Endothelial cell of umbilical vein (primary cell): ENCODE measurements at regions not wholly inside any gene's neighbourhood (a gene's known extent, or its start where the extent isn't known, plus 50 kb on each side); places are given as distances from the start of the nearest gene placed in this dataset.

ENCODE experiments used
- BruUV-seq: library from RNA; stranded (reverse); fragments of 400-500 nt; replicated peaks from 2 replicates; lab custom pipeline; 2021; lab: Mats Ljungman, UMichigan
- CTCF ChIA-PET: fragments of 300-600, 350-600 bp; sonication (Branson Sonifier 250); formaldehyde crosslinking; loops from one replicate; lab custom pipeline; 2021; ENCODE audit warnings: antibody characterized with exemption, inconsistent platforms; lab: Charles Lee
- POLR2A ChIA-PET: fragments of 300-600, 350-600 bp; sonication (Branson Sonifier 250); formaldehyde crosslinking; loops from one replicate; lab custom pipeline; 2021; ENCODE audit warnings: antibody characterized with exemption, inconsistent platforms; lab: Charles Lee
- DNase-seq: peaks from one replicate; pipeline ENCODE4 v3.0.0-alpha.2; 2011; ENCODE audit warnings: low read depth, low spot score
- FAIRE-seq: peaks from 2 replicates; lab custom pipeline; 2011; peaks lifted over from hg19 to GRCh38; lab: Jason Lieb, UNC
- H2AFZ ChIP-seq: 2 replicates; pipeline ENCODE4 v1.6.0; 2012; ENCODE audit warnings: low read depth, low read length, control low read depth, inconsistent platforms
- H3K27ac ChIP-seq: 2 replicates; pipeline ENCODE4 v1.5.1; 2011; ENCODE audit warnings: low read depth, mild to moderate bottlenecking, control low read depth, low read length, moderate library complexity; ENCODE audit not compliant: insufficient read depth
- H3K27me3 ChIP-seq, 2 experiments: 2 replicates each; pipeline versions ENCODE4 v1.6.0 to v1.6.1; 2011; ENCODE audit warnings: low read length in 2 of 2, mixed read lengths in 1 of 2; ENCODE audit not compliant: control insufficient read depth in 2 of 2, insufficient read depth in 2 of 2
- H3K36me3 ChIP-seq, 2 experiments: 2 replicates in 1 of 2; 3 replicates in 1 of 2; pipeline ENCODE4 v1.5.1; 2011; ENCODE audit warnings: low read length in 2 of 2, mild to moderate bottlenecking in 1 of 2, moderate library complexity in 1 of 2; ENCODE audit not compliant: control insufficient read depth in 2 of 2, insufficient read depth in 2 of 2; ENCODE audit errors: extremely low read depth in 1 of 2
- H3K4me1 ChIP-seq: 3 replicates; pipeline ENCODE4 v1.5.1; 2011; ENCODE audit warnings: mild to moderate bottlenecking, low read length; ENCODE audit not compliant: control insufficient read depth, insufficient read depth; ENCODE audit errors: extremely low read depth
- H3K4me2 ChIP-seq: 2 replicates; pipeline ENCODE4 v1.6.1; 2011; ENCODE audit warnings: low read length, control low read depth, mixed read lengths; ENCODE audit not compliant: insufficient read depth
- H3K4me3 ChIP-seq, 3 experiments: fragments of 200-600 bp in 1 of 3; sonication (generic), shearing (Covaris generic) in 1 of 3; replicated peaks in 1 of 3; 2 replicates each; pipeline ENCODE4 v1.5.1; 2011 to 2016; ENCODE audit warnings: control low read depth in 3 of 3, low read length in 3 of 3, mild to moderate bottlenecking in 2 of 3, inconsistent platforms in 1 of 3, low read depth in 1 of 3, moderate library complexity in 1 of 3; ENCODE audit not compliant: insufficient read depth in 1 of 3
- H3K79me2 ChIP-seq: 2 replicates; pipeline ENCODE4 v1.6.0; 2012; ENCODE audit warnings: low read length, inconsistent platforms; ENCODE audit not compliant: control insufficient read depth, insufficient read depth
- H3K9ac ChIP-seq: replicated peaks from 2 replicates; pipeline ENCODE3; 2011; ENCODE audit warnings: low read length, control low read depth; ENCODE audit not compliant: insufficient read depth; ENCODE audit errors: extremely low read depth
- H3K9me1 ChIP-seq: replicated peaks from 3 replicates; pipeline ENCODE4 v1.6.0; 2011; ENCODE audit warnings: mild to moderate bottlenecking, low read length; ENCODE audit not compliant: control insufficient read depth, insufficient read depth; ENCODE audit errors: extremely low read depth
- H3K9me3 ChIP-seq: replicated peaks from 2 replicates; pipeline ENCODE4 v1.5.1; 2012; ENCODE audit warnings: low read length, inconsistent platforms; ENCODE audit not compliant: control insufficient read depth, insufficient read depth
- H4K20me1 ChIP-seq: replicated peaks from 2 replicates; pipeline ENCODE3; 2011; ENCODE audit warnings: mild to moderate bottlenecking, low read length; ENCODE audit not compliant: control insufficient read depth, insufficient read depth; ENCODE audit errors: extremely low read depth
- EZH2 ChIP-seq: IDR thresholded peaks from 2 replicates; pipeline ENCODE4 v1.6.1; 2012; ENCODE audit warnings: borderline replicate concordance, low read depth, mild to moderate bottlenecking, moderate library complexity, low read length, inconsistent platforms; ENCODE audit not compliant: severe bottlenecking
- FOS ChIP-seq: IDR thresholded peaks from 2 replicates; pipeline ENCODE4 v1.6.1; 2011; ENCODE audit warnings: mild to moderate bottlenecking, low read length, moderate library complexity, borderline replicate concordance; ENCODE audit not compliant: insufficient read depth
- GATA2 ChIP-seq: IDR thresholded peaks from 2 replicates; pipeline ENCODE4 v1.7.0; 2011; ENCODE audit warnings: low read depth, mild to moderate bottlenecking, moderate library complexity, mixed read lengths, low read length; ENCODE audit not compliant: insufficient read length, insufficient read depth
- JUN ChIP-seq: IDR thresholded peaks from 2 replicates; pipeline ENCODE4 v1.6.1; 2011; ENCODE audit warnings: borderline replicate concordance, low read depth; ENCODE audit not compliant: insufficient read length, insufficient read depth
- MYC ChIP-seq: IDR thresholded peaks from one replicate; pipeline ENCODE4 v1.6.1; 2011; ENCODE audit warnings: mild to moderate bottlenecking, low read depth, low read length
- POLR2A ChIP-seq: IDR thresholded peaks from 2 replicates; pipeline ENCODE4 v1.6.1; 2012; ENCODE audit warnings: low read depth, mild to moderate bottlenecking, control low read depth, low read length
- POLR2AphosphoS5 ChIP-seq: IDR thresholded peaks from 2 replicates; pipeline ENCODE4 v1.6.1; 2012; ENCODE audit warnings: low read depth, mild to moderate bottlenecking, control low read depth, low read length, moderate library complexity; ENCODE audit not compliant: insufficient read depth
- dilution Hi-C: fragments of 300-500 bp; cut with MboI; formaldehyde crosslinking; loops from one replicate; pipeline ENCODE4 v1.15.0; 2019; ENCODE audit warnings: low sequenced_read_pairs; ENCODE audit not compliant: extremely low pct_ligation_motif_present
- intact Hi-C: fragments of 100-400 bp; cut with micrococcal nuclease; formaldehyde crosslinking; loops from one replicate; pipeline ENCODE4 v1.10.0; 2022
- TF ChIP-seq, protein P1 (sequence below): IDR thresholded peaks from 2 replicates; pipeline ENCODE4 v1.6.1; 2011; ENCODE audit not compliant: insufficient read depth, insufficient read length
- TF ChIP-seq, protein P2 (sequence below), 2 donors: IDR thresholded peaks; 1 replicate in 1 of 2; 2 replicates in 1 of 2; pipeline ENCODE4 v1.5.1; 2011; ENCODE audit warnings: low read length in 2 of 2, mild to moderate bottlenecking in 2 of 2, moderate library complexity in 2 of 2, control low read depth in 1 of 2, inconsistent platforms in 1 of 2, low read depth in 1 of 2; ENCODE audit not compliant: insufficient read depth in 1 of 2; ENCODE audit errors: extremely low read depth in 1 of 2

DNA sequence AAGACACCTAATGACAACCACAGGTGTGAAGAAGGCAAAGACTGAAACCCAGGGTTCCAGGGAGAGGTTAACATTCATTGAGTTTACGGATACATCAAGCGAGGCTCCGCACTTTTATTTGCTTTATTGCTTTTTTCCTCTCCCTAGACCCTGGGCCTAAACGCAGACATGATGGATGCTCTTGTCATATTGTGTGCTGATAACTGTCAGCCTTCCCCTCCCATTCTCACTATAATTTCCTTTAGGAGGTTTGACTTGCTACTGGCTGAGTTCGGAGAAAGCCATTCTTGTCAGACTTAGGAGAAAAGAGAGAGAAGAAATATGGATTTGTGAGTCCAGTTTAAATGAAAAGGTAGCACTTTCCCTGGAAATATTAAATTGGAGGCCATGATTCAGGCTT lies 471.6 kb downstream of the DNAH5 start:
- H3K27ac ChIP-seq = no peak overlapping the region
- H3K9me3 ChIP-seq = no peaks in the 10 kb centered on the region
- ChIA-PET POLR2A (no interaction called here), CTCF (no interaction called here)
- no peaks in the 10 kb centered on the region for H3K27me3 ChIP-seq
- peaks cover 9% of the 10 kb centered on the region for H3K4me1 ChIP-seq
- H3K79me2 ChIP-seq = no peaks in the 10 kb centered on the region
- H2AFZ ChIP-seq = no peak overlapping the region
- dilution Hi-C loops (no loop called here), intact Hi-C loops (loop anchor here (10.0 kb wide), 1 partner anchor 558 kb away; no protein-coding TSS in a partner anchor)
- TF ChIP-seq, protein P1, sequence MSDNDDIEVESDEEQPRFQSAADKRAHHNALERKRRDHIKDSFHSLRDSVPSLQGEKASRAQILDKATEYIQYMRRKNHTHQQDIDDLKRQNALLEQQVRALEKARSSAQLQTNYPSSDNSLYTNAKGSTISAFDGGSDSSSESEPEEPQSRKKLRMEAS = no peak
- no peak for TF ChIP-seq POLR2AphosphoS5
- no peak for TF ChIP-seq POLR2A
- no peak for TF ChIP-seq JUN
- TF ChIP-seq FOS = no peak
- TF ChIP-seq GATA2 = no peak
- TF ChIP-seq, protein P2, sequence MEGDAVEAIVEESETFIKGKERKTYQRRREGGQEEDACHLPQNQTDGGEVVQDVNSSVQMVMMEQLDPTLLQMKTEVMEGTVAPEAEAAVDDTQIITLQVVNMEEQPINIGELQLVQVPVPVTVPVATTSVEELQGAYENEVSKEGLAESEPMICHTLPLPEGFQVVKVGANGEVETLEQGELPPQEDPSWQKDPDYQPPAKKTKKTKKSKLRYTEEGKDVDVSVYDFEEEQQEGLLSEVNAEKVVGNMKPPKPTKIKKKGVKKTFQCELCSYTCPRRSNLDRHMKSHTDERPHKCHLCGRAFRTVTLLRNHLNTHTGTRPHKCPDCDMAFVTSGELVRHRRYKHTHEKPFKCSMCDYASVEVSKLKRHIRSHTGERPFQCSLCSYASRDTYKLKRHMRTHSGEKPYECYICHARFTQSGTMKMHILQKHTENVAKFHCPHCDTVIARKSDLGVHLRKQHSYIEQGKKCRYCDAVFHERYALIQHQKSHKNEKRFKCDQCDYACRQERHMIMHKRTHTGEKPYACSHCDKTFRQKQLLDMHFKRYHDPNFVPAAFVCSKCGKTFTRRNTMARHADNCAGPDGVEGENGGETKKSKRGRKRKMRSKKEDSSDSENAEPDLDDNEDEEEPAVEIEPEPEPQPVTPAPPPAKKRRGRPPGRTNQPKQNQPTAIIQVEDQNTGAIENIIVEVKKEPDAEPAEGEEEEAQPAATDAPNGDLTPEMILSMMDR (IDR thresholded peaks at IDR 0.05; ENCODE audit: extremely low read depth in 1 of 2, insufficient read depth in 1 of 2, low read depth in 1 of 2, low read length in 2 of 2) = no peak
- TF ChIP-seq EZH2 = no peak
- TF ChIP-seq MYC = no peak
- H3K9ac ChIP-seq = no peak overlapping the region
- no peaks in the 10 kb centered on the region for H4K20me1 ChIP-seq
- H3K9me1 ChIP-seq = no peaks in the 10 kb centered on the region
- H3K36me3 ChIP-seq = no peaks in the 10 kb centered on the region
- H3K4me2 ChIP-seq = no peak overlapping the region
- no TSS peak for BruUV-seq
- no peak overlapping the region for H3K4me3 ChIP-seq
- DNase-seq (no peak), FAIRE-seq (no peak)
